ENCODE measurements at regions not wholly inside any gene's neighbourhood (a gene's known extent, or its start where the extent isn't known, plus 50 kb on each side); places are given as distances from the start of the nearest gene placed in this dataset.

DNA sequence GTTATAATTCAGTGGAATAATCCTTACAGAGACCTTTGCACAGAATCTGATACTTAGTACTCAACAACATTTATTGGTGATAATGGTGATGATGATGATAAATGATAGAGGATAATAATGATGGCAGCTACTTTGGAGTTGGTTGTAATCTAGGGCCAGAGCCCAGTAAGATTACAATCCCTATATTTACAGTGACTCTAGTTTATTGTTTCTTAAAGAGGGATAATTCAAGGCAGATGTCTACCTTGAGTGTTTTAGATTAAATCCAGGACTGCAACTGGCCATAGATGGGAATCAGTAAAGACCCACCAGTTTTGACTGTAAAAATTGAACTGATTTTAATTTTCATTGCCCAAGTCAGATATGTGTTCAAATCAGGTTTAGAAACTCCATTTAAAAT is 813.9 kb upstream of the CNTNAP5 start:
- DNase-seq = no peak

DNA sequence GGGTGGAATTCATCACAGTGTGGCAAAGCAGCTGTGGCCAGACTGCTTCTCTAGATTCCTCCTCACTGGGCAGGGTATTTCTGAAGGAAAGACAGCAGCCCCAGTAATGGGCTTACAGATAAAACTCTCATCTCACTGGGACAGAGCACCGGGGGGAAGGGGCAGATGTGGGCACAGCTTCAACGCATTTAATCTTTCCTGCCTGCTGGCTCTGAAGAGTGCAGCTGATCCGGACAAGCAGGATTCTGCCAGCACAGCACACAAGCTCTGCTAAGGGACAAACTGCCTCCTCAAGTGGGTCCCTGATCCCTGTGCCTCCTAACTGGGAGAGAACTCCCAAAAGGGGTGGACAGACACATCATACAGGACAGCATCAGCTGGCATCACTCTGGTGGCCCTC is 779.9 kb upstream of the CNTNAP5 start:
- DNase-seq = no peak

DNA sequence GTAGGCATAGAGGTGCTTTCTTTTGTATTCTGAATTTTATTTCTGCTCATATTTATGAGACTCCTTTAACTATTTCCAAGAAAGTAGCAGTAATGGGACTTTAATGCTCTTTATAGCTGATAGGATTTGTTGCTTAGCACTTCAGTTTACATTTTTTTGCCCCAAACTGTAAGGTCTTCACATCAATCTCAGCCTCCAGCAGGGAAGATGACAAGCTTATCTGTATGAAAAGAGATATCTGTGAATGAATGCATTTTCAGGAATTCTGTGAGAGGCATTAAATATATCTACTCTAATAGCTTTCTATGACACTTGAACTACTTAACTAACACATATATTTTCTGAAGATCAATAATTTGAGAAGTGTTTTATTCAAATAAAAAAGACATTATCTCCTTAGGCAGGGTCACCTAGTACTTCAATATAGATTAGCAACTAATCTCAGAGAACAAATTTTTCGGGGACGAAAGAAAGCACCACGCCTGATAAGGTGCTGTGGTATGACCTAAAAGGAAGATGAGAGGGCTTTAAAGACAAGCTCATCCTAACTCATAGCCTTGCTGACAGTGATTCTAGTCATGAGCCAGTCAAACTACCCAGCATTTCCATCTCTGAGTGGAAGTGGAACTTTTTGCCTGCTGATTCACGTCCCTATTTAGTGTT is 766.1 kb upstream of the CNTNAP5 start:
- DNase-seq = no peak

DNA sequence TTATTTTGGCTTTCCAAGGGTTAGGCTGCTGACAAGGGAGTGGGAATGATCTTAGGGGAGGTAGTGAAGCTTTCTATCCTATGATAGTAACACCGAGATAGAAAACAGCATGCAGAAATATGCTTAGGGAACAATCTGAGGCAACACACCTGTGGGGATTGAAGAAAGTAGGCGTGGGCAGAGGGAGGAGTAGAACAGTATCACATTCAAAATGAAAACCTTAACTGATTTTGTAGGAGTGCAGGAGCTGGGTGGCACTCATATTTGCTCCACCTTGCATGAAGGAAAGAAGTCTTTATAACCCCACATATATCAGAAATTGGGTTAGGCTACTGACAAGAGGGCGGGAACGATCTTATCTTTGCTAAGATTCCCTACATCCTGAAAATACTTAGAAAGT is 762.2 kb upstream of the CNTNAP5 start:
- no peak for DNase-seq

DNA sequence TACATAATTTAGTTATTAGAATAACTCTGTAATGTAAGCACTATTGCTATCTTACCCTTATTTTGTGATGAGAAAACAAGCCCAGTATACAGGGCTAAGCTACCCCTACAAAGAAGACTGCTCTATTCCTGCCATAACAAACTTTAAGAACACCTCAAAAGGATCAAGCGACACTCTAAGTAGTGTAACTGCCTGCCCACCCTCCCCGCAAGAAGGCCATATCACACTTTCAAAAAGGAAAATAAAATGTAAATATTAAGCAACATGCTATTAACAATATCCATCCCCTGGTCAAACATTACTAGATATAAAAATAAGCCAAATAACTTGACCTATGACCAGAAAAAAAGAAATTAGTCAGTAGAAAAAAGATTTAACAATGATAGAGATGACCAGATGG is 741.7 kb upstream of the CNTNAP5 start:
- DNase-seq = no peak

DNA sequence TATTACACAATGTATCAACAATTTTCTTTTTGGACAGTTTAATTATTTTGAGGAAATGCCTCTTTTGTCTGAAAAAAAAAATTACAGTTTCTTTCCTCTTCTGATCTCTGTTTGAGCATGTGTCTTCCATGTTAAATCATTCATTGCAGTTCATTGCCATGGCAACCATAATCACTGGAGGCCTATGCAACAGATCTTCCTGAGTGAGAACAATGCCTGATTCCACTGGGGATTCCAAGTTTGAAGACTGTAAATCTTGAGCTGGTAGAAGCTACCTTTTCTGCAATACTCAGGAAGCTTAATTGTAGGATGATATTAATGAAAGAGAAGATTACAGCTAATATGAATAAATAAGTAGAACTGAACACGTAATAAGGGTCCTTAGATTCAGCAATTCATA is 721.4 kb upstream of the CNTNAP5 start:
- DNase-seq = no peak

All from NCI-H2029 treated with DMSO at 0.1 percent for 48 hours (cell line).